Mesendoderm (in vitro differentiated cells): ENCODE measurements at regions not wholly inside any gene's neighbourhood (a gene's known extent, or its start where the extent isn't known, plus 50 kb on each side); places are given as distances from the start of the nearest gene placed in this dataset.

Experiments used
- DNase-seq: peaks from one replicate; pipeline ENCODE4 v3.0.0; 2013
- H2AK5ac ChIP-seq: 2 replicates; pipeline ENCODE4 v1.6.1; 2013; ENCODE audit warnings: low read length, inconsistent platforms
- H2BK120ac ChIP-seq: 2 replicates; pipeline ENCODE4 v1.6.1; 2013; ENCODE audit warnings: low read depth, mild to moderate bottlenecking, low read length, moderate library complexity, mixed read lengths
- H2BK15ac ChIP-seq: replicated peaks from 2 replicates; pipeline ENCODE4 v1.6.1; 2013; ENCODE audit warnings: low read depth, mild to moderate bottlenecking, moderate library complexity
- H2BK5ac ChIP-seq: 2 replicates; pipeline ENCODE4 v1.6.1; 2013; ENCODE audit warnings: low read length, inconsistent platforms
- H3K18ac ChIP-seq: 2 replicates; pipeline ENCODE4 v1.6.1; 2013; ENCODE audit warnings: mild to moderate bottlenecking, low read length, mixed read lengths
- H3K23ac ChIP-seq: one replicate; pipeline ENCODE4 v1.6.1; 2013; ENCODE audit warnings: low read length
- H3K27ac ChIP-seq: 2 replicates; pipeline ENCODE4 v1.5.1; 2013; ENCODE audit warnings: low read depth, mild to moderate bottlenecking, inconsistent platforms, low read length, moderate library complexity
- H3K27me3 ChIP-seq: 2 replicates; pipeline ENCODE4 v1.6.1; 2013; ENCODE audit warnings: low read length, control low read depth, mild to moderate bottlenecking, inconsistent platforms; ENCODE audit not compliant: insufficient read depth, poor library complexity
- H3K36me3 ChIP-seq: 2 replicates; pipeline ENCODE4 v1.6.1; 2013; ENCODE audit warnings: low read length, inconsistent platforms; ENCODE audit not compliant: control insufficient read depth, insufficient read depth
- H3K4ac ChIP-seq: one replicate; pipeline ENCODE4 v1.6.1; 2013; ENCODE audit warnings: low read depth, mild to moderate bottlenecking, low read length, moderate library complexity
- H3K4me1 ChIP-seq: 2 replicates; pipeline ENCODE4 v1.6.1; 2013; ENCODE audit warnings: low read depth, low read length, inconsistent platforms; ENCODE audit not compliant: control insufficient read depth
- H3K4me2 ChIP-seq: 2 replicates; pipeline ENCODE4 v1.6.1; 2013; ENCODE audit warnings: low read length
- H3K4me3 ChIP-seq: 2 replicates; pipeline ENCODE4 v1.5.1; 2013; ENCODE audit warnings: mild to moderate bottlenecking, low read length
- H3K56ac ChIP-seq: one replicate; pipeline ENCODE4 v1.6.1; 2013; ENCODE audit warnings: low read length
- H3K79me1 ChIP-seq: 2 replicates; pipeline ENCODE4 v1.6.1; 2013; ENCODE audit warnings: low read length, inconsistent platforms
- H3K79me2 ChIP-seq: 2 replicates; pipeline ENCODE4 v1.6.1; 2013; ENCODE audit warnings: mild to moderate bottlenecking, low read length; ENCODE audit not compliant: control insufficient read depth, insufficient read depth
- H3K9ac ChIP-seq: 2 replicates; pipeline ENCODE4 v1.6.1; 2013; ENCODE audit warnings: low read length, inconsistent platforms
- H4K5ac ChIP-seq: one replicate; pipeline ENCODE4 v1.6.1; 2013; ENCODE audit warnings: low read length
- H4K8ac ChIP-seq: one replicate; pipeline ENCODE4 v1.6.1; 2013; ENCODE audit warnings: low read depth, mild to moderate bottlenecking, control low read depth, low read length, moderate library complexity
- WGBS: extraction: QIAGEN DNeasy Blood & Tissue Kit; methylation state at CpG from one replicate; pipeline ENCODE4 v1.1.7; 2013; ENCODE audit warnings: low lambda C conversion rate, missing lambda C conversion rate; ENCODE audit not compliant: insufficient coverage; ENCODE audit errors: extremely low coverage; 5-methylcytosine and 5-hydroxymethylcytosine counted together

GRCh38 chr17:33551911-33552310 is 258.8 kb upstream of the ASIC2 start:
- H3K18ac ChIP-seq: no peak overlapping the region
- H3K27me3 ChIP-seq: no peaks in the 10 kb centered on the region
- no peak overlapping the region for H4K8ac ChIP-seq
- H2BK5ac ChIP-seq: no peak overlapping the region
- H3K56ac ChIP-seq: no peak overlapping the region
- H4K5ac ChIP-seq: no peak overlapping the region
- H2AK5ac ChIP-seq: no peak overlapping the region
- no peaks in the 10 kb centered on the region for H3K79me2 ChIP-seq
- no CpG with 5 or more reads among the region's 6 CpGs for WGBS
- H3K23ac ChIP-seq: no peak overlapping the region
- DNase-seq: no peak
- no peak overlapping the region for H3K4me2 ChIP-seq
- H3K9ac ChIP-seq: no peak overlapping the region
- no peak overlapping the region for H2BK15ac ChIP-seq
- no peak overlapping the region for H3K4ac ChIP-seq
- H2BK120ac ChIP-seq: no peak overlapping the region
- H3K36me3 ChIP-seq: no peaks in the 10 kb centered on the region
- no peaks in the 10 kb centered on the region for H3K79me1 ChIP-seq
- no peak overlapping the region for H3K4me3 ChIP-seq
- H3K27ac ChIP-seq: no peak overlapping the region
- no peaks in the 10 kb centered on the region for H3K4me1 ChIP-seq

GRCh38 chr17:33560165-33560564 is 267.1 kb upstream of the ASIC2 start:
- Histone ChIP-seq H3K4me1 (no peaks in the 10 kb centered on the region), H3K18ac (no peak overlapping the region), H4K5ac (no peak overlapping the region), H2BK120ac (no peak overlapping the region), H3K4me2 (no peak overlapping the region), H3K27ac (no peak overlapping the region), H3K27me3 (no peaks in the 10 kb centered on the region), H3K56ac (no peak overlapping the region), H3K79me2 (no peaks in the 10 kb centered on the region), H2BK5ac (no peak overlapping the region), H4K8ac (no peak overlapping the region), H3K36me3 (no peaks in the 10 kb centered on the region), H3K4ac (no peak overlapping the region), H3K9ac (no peak overlapping the region), H2AK5ac (no peak overlapping the region), H3K23ac (no peak overlapping the region), H3K4me3 (no peak overlapping the region), H3K79me1 (no peaks in the 10 kb centered on the region), H2BK15ac (no peak overlapping the region)
- WGBS: no CpG with 5 or more reads among the region's 5 CpGs
- DNase-seq: peak; percentile 12

DNA sequence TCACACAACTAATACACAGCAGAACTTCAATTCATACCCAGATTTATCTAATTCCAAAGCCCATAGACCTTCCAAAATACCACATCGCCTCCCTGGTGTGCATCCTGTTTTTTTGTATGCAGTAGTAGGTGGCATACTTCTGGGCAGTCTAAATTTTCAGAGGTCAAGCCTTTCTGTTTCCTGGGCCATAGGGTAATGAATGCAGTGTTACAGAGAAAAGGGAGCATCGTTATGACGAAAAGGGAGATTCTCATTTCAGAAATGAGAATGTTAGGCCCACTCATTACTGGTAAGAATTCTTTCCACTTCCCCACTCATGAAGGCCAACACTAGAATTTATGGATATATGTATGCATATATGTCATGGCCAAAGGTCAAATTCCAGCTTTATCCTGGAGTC is 267.8 kb upstream of the ASIC2 start:
- H3K27me3 ChIP-seq: no peaks in the 10 kb centered on the region
- no peak overlapping the region for H3K56ac ChIP-seq
- H3K4me3 ChIP-seq: no peak overlapping the region
- no peak overlapping the region for H4K5ac ChIP-seq
- H2BK120ac ChIP-seq: no peak overlapping the region
- H3K27ac ChIP-seq: no peak overlapping the region
- DNase-seq: no peak
- no peak overlapping the region for H2AK5ac ChIP-seq
- no peak overlapping the region for H3K4me2 ChIP-seq
- no peak overlapping the region for H3K4ac ChIP-seq
- H2BK5ac ChIP-seq: no peak overlapping the region
- no peaks in the 10 kb centered on the region for H3K36me3 ChIP-seq
- H2BK15ac ChIP-seq: no peak overlapping the region
- H4K8ac ChIP-seq: no peak overlapping the region
- no peaks in the 10 kb centered on the region for H3K4me1 ChIP-seq
- H3K9ac ChIP-seq: no peak overlapping the region
- no peak overlapping the region for H3K23ac ChIP-seq
- no peaks in the 10 kb centered on the region for H3K79me2 ChIP-seq
- no peaks in the 10 kb centered on the region for H3K79me1 ChIP-seq
- no CpG with 5 or more reads among the region's 3 CpGs for WGBS
- no peak overlapping the region for H3K18ac ChIP-seq

- Histone ChIP-seq H4K8ac (no peak overlapping the region), H2AK5ac (no peak overlapping the region), H3K27me3 (no peaks in the 10 kb centered on the region)
These were observed 268.7 kb upstream of the ASIC2 start for GRCh38 chr17:33561569-33562334.

DNA sequence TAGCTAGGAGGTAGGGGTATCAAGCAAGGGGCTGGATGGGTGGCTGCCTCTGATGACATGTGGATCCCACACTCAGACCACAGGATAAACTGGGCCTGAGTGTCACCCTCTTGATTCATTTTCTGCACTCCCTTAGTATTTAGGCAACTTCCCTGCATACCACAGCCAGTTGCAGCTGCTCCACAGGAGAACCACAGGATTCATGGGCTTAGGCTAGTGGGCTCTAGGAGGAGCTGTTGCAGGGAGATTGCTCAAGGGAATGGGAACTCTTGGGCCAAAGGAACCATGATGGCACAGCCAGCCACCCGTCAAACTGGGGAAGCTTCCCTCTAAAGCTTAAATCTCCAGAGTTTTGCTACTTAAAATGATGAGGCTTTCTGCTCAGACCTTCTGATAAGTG is 269.7 kb upstream of the ASIC2 start:
- Histone ChIP-seq H3K56ac (no peak overlapping the region), H2AK5ac (no peak overlapping the region), H3K27ac (no peak overlapping the region), H3K9ac (no peak overlapping the region), H3K18ac (no peak overlapping the region), H3K36me3 (no peaks in the 10 kb centered on the region), H3K4me3 (no peak overlapping the region), H3K27me3 (no peaks in the 10 kb centered on the region), H4K5ac (no peak overlapping the region), H2BK120ac (no peak overlapping the region), H3K79me1 (no peaks in the 10 kb centered on the region), H3K23ac (no peak overlapping the region), H3K4me2 (no peak overlapping the region), H3K4me1 (no peaks in the 10 kb centered on the region), H2BK5ac (no peak overlapping the region), H4K8ac (no peak overlapping the region), H3K79me2 (no peaks in the 10 kb centered on the region), H2BK15ac (no peak overlapping the region), H3K4ac (no peak overlapping the region)
- WGBS: no CpG with 5 or more reads among the region's 1 CpG
- DNase-seq: peak; percentile 41

More at GRCh38 chr17:33561569-33562334, 268.7 kb upstream of the ASIC2 start:
- H3K79me1 ChIP-seq: no peaks in the 10 kb centered on the region
- no peaks in the 10 kb centered on the region for H3K4me1 ChIP-seq
- H3K36me3 ChIP-seq: no peaks in the 10 kb centered on the region
- DNase-seq: no peak
- no peaks in the 10 kb centered on the region for H3K79me2 ChIP-seq
- H3K18ac ChIP-seq: no peak overlapping the region
- H3K4me2 ChIP-seq: no peak overlapping the region
- no peak overlapping the region for H2BK15ac ChIP-seq
- no peak overlapping the region for H3K27ac ChIP-seq
- H3K23ac ChIP-seq: no peak overlapping the region
- no peak overlapping the region for H3K9ac ChIP-seq
- H3K4ac ChIP-seq: no peak overlapping the region
- H2BK5ac ChIP-seq: no peak overlapping the region
- H3K56ac ChIP-seq: no peak overlapping the region
- no peak overlapping the region for H2BK120ac ChIP-seq
- no peak overlapping the region for H4K5ac ChIP-seq
- no peak overlapping the region for H3K4me3 ChIP-seq
- WGBS: no CpG with 5 or more reads among the region's 11 CpGs

DNA sequence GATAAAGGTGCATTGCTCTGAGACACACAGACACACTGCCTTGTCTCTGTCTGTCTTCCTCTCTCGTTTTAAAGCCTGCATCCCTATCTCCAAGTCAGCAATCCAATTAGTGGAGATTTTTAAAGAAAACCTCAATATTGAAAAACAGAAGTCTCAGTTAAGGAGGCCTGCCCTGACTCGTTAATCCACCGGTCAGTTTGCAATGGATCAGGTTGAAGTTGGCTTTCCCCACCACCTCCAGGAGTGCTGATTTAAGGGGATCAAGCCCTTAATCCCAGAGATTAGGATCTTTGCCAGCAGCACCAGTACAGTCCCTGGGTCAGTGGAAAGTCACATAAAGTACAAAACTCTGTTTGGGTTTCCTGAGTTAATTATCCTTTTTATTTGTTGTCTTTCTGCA is 271.1 kb upstream of the ASIC2 start:
- H3K27me3 ChIP-seq: no peaks in the 10 kb centered on the region
- H4K5ac ChIP-seq: no peak overlapping the region
- H3K18ac ChIP-seq: no peak overlapping the region
- H4K8ac ChIP-seq: no peak overlapping the region
- no peak overlapping the region for H3K4me3 ChIP-seq
- H3K4me2 ChIP-seq: no peak overlapping the region
- H3K79me1 ChIP-seq: no peaks in the 10 kb centered on the region
- DNase-seq: no peak
- no CpG with 5 or more reads among the region's 3 CpGs for WGBS
- H3K79me2 ChIP-seq: no peaks in the 10 kb centered on the region
- no peaks in the 10 kb centered on the region for H3K36me3 ChIP-seq
- no peak overlapping the region for H2BK120ac ChIP-seq
- H2BK15ac ChIP-seq: no peak overlapping the region
- no peak overlapping the region for H3K27ac ChIP-seq
- H2AK5ac ChIP-seq: no peak overlapping the region
- no peak overlapping the region for H3K9ac ChIP-seq
- H2BK5ac ChIP-seq: no peak overlapping the region
- no peaks in the 10 kb centered on the region for H3K4me1 ChIP-seq
- H3K23ac ChIP-seq: no peak overlapping the region
- H3K4ac ChIP-seq: no peak overlapping the region
- H3K56ac ChIP-seq: no peak overlapping the region
